ENCODE measurements at regions not wholly inside any gene's neighbourhood (a gene's known extent, or its start where the extent isn't known, plus 50 kb on each side); places are given as distances from the start of the nearest gene placed in this dataset.

- no peaks in the 10 kb centered on the region for H3K9me3 ChIP-seq
- no peaks in the 10 kb centered on the region for H3K27me3 ChIP-seq
- H3K4me1 ChIP-seq = no peaks in the 10 kb centered on the region
- no peak overlapping the region for H3K4me3 ChIP-seq
- H3K36me3 ChIP-seq (replicated peaks in 1 of 2; ENCODE audit: insufficient read depth in 1 of 2, low read depth in 2 of 2) = no peaks in the 10 kb centered on the region
- WGBS, 2 donors = 59 to 78% methylated on average over 1 of the region's 1 CpG
- intact Hi-C loops (cut with DNase I) = no loop called here
- DNase-seq = no peak
- TF ChIP-seq CTCF (IDR thresholded peaks at IDR 0.05) (no peak), POLR2A (IDR thresholded peaks at IDR 0.05) (no peak)
- no peak overlapping the region for H3K27ac ChIP-seq
- ATAC-seq = no peak
Measured at GRCh38 chr18:65257149-65257548, 493.7 kb upstream of the CDH7 start.

GRCh38 chr18:65255417-65255816 lies 495.4 kb upstream of the CDH7 start:
- Histone ChIP-seq H3K4me1 (no peaks in the 10 kb centered on the region), H3K9me3 (no peaks in the 10 kb centered on the region), H3K27me3 (no peaks in the 10 kb centered on the region), H3K4me3 (no peak overlapping the region), H3K36me3 (replicated peaks in 1 of 2; ENCODE audit: insufficient read depth in 1 of 2, low read depth in 2 of 2) (no peaks in the 10 kb centered on the region), H3K27ac (no peak overlapping the region)
- ATAC-seq (no peak), DNase-seq (no peak)
- intact Hi-C loops (cut with DNase I) = no loop called here
- 69 to 82% methylated on average over 2 of the region's 2 CpGs for WGBS, 2 donors
- no peak for TF ChIP-seq CTCF (IDR thresholded peaks at IDR 0.05)
- no peak for TF ChIP-seq POLR2A (IDR thresholded peaks at IDR 0.05)

GRCh38 chr18:65239787-65240186 lies 511.0 kb upstream of the CDH7 start:
- Histone ChIP-seq H3K4me1 (peaks cover 9% of the 10 kb centered on the region), H3K4me3 (no peak overlapping the region), H3K27me3 (no peaks in the 10 kb centered on the region), H3K27ac (no peak overlapping the region), H3K9me3 (no peaks in the 10 kb centered on the region), H3K36me3 (replicated peaks in 1 of 2; ENCODE audit: insufficient read depth in 1 of 2, low read depth in 2 of 2) (no peaks in the 10 kb centered on the region)
- TF ChIP-seq POLR2A (IDR thresholded peaks at IDR 0.05) (no peak), CTCF (IDR thresholded peaks at IDR 0.05) (no peak)
- WGBS, 2 donors = 65 to 78% methylated on average over 1 of the region's 1 CpG
- intact Hi-C loops (cut with DNase I) = no loop called here
- DNase-seq (no peak), ATAC-seq (no peak)

- intact Hi-C loops (cut with DNase I) = no loop called here
- Histone ChIP-seq H3K27me3 (no peaks in the 10 kb centered on the region), H3K9me3 (no peaks in the 10 kb centered on the region), H3K4me1 (peaks cover 9% of the 10 kb centered on the region), H3K27ac (no peak overlapping the region), H3K4me3 (no peak overlapping the region), H3K36me3 (replicated peaks in 1 of 2; ENCODE audit: insufficient read depth in 1 of 2, low read depth in 2 of 2) (no peaks in the 10 kb centered on the region)
- peak in 2 of 4 donors; percentile 12 to 14 for DNase-seq
- WGBS, 2 donors = 30 to 41% methylated on average over 7 of the region's 7 CpGs
- ATAC-seq = no peak
- no peak for TF ChIP-seq CTCF (IDR thresholded peaks at IDR 0.05)
- no peak for TF ChIP-seq POLR2A (IDR thresholded peaks at IDR 0.05)
Measured at GRCh38 chr18:65235966-65236624, 514.7 kb upstream of the CDH7 start.

GRCh38 chr18:65230311-65230710 lies 520.5 kb upstream of the CDH7 start:
- intact Hi-C loops (cut with DNase I) = no loop called here
- ATAC-seq (no peak), DNase-seq (no peak)
- no peaks in the 10 kb centered on the region for H3K36me3 ChIP-seq (replicated peaks in 1 of 2; ENCODE audit: insufficient read depth in 1 of 2, low read depth in 2 of 2)
- H3K4me1 ChIP-seq = peaks cover 3% of the 10 kb centered on the region
- no peak overlapping the region for H3K27ac ChIP-seq
- WGBS, 2 donors = 71 to 83% methylated on average over 4 of the region's 4 CpGs
- H3K27me3 ChIP-seq = no peaks in the 10 kb centered on the region
- TF ChIP-seq POLR2A (IDR thresholded peaks at IDR 0.05) (no peak), CTCF (IDR thresholded peaks at IDR 0.05) (no peak)
- H3K9me3 ChIP-seq = no peaks in the 10 kb centered on the region
- no peak overlapping the region for H3K4me3 ChIP-seq

Measured in body of pancreas (tissue), 4 donors.